MM.1S (cell line): ENCODE measurements at regions not wholly inside any gene's neighbourhood (a gene's known extent, or its start where the extent isn't known, plus 50 kb on each side); places are given as distances from the start of the nearest gene placed in this dataset.

Experiments used
- DNase-seq: peaks from one replicate; pipeline ENCODE4 v3.0.0-alpha.2; 2015
- H2AFZ ChIP-seq: fragments of 300-600 bp; sonication (generic); 2 replicates; pipeline ENCODE4 v1.6.0; 2016; ENCODE audit warnings: antibody characterized with exemption, low read length
- H3F3A ChIP-seq: fragments of 300-600 bp; sonication (generic); 2 replicates; pipeline ENCODE4 v1.6.1; 2016; ENCODE audit warnings: mild to moderate bottlenecking, antibody characterized with exemption, low read length, moderate library complexity, mixed read lengths; ENCODE audit not compliant: insufficient read depth
- H3K27ac ChIP-seq: fragments of 300-600 bp; sonication (generic); 2 replicates; pipeline ENCODE4 v1.5.1; 2016; ENCODE audit warnings: mild to moderate bottlenecking, low read length
- H3K27me3 ChIP-seq: fragments of 300-600 bp; sonication (generic); replicated peaks from 2 replicates; pipeline ENCODE4 v1.6.0; 2016; ENCODE audit warnings: low read length; ENCODE audit not compliant: insufficient read depth
- H3K36me3 ChIP-seq: fragments of 300-600 bp; sonication (generic); replicated peaks from 2 replicates; pipeline ENCODE4 v1.6.1; 2016; ENCODE audit warnings: mild to moderate bottlenecking, low read length, mixed read lengths; ENCODE audit not compliant: insufficient read depth
- H3K4me1 ChIP-seq: fragments of 300-600 bp; sonication (generic); 2 replicates; pipeline ENCODE4 v1.6.1; 2016; ENCODE audit warnings: low read length, mixed read lengths
- H3K4me2 ChIP-seq: fragments of 300-600 bp; sonication (generic); 2 replicates; pipeline ENCODE4 v1.6.0; 2016; ENCODE audit warnings: low read depth, low read length
- H3K4me3 ChIP-seq: fragments of 300-600 bp; sonication (generic); 2 replicates; pipeline ENCODE4 v1.5.1; 2016; ENCODE audit warnings: low read length, mixed read lengths
- H3K79me2 ChIP-seq: fragments of 300-600 bp; sonication (generic); 2 replicates; pipeline ENCODE4 v1.6.1; 2016; ENCODE audit warnings: mixed run types, low read length, mixed read lengths
- H3K9ac ChIP-seq: fragments of 300-600 bp; sonication (generic); 2 replicates; pipeline ENCODE4 v1.6.1; 2016; ENCODE audit warnings: low read length, mixed read lengths
- H3K9me2 ChIP-seq: fragments of 300-600 bp; sonication (generic); replicated peaks from 2 replicates; pipeline ENCODE4 v1.6.1; 2016; ENCODE audit warnings: mild to moderate bottlenecking, low read length, mixed read lengths; ENCODE audit not compliant: insufficient read depth
- H3K9me3 ChIP-seq: fragments of 300-600 bp; sonication (generic); replicated peaks from 2 replicates; pipeline ENCODE4 v1.6.1; 2016; ENCODE audit warnings: mild to moderate bottlenecking, low read length, mixed read lengths; ENCODE audit not compliant: insufficient read depth
- H4K20me1 ChIP-seq: fragments of 300-600 bp; sonication (generic); 2 replicates; pipeline ENCODE4 v1.6.1; 2016; ENCODE audit warnings: mild to moderate bottlenecking, low read length, moderate library complexity, mixed read lengths; ENCODE audit not compliant: insufficient read depth
- CTCF ChIP-seq: fragments of 300-600 bp; sonication (generic); IDR thresholded peaks from 2 replicates; pipeline ENCODE4 v1.5.1; 2016; ENCODE audit warnings: antibody characterized with exemption, low read length, mixed read lengths
- EZH2 ChIP-seq: fragments of 300-600 bp; sonication (generic); optimal IDR thresholded peaks from 2 replicates; pipeline ENCODE3; 2017; ENCODE audit warnings: low read depth, mild to moderate bottlenecking, antibody characterized with exemption, low read length, mixed read lengths
- EZH2phosphoT487 ChIP-seq: fragments of 300-600 bp; sonication (generic); IDR thresholded peaks from 2 replicates; pipeline ENCODE4 v1.6.1; 2018; ENCODE audit warnings: antibody characterized with exemption, low read length

DNA sequence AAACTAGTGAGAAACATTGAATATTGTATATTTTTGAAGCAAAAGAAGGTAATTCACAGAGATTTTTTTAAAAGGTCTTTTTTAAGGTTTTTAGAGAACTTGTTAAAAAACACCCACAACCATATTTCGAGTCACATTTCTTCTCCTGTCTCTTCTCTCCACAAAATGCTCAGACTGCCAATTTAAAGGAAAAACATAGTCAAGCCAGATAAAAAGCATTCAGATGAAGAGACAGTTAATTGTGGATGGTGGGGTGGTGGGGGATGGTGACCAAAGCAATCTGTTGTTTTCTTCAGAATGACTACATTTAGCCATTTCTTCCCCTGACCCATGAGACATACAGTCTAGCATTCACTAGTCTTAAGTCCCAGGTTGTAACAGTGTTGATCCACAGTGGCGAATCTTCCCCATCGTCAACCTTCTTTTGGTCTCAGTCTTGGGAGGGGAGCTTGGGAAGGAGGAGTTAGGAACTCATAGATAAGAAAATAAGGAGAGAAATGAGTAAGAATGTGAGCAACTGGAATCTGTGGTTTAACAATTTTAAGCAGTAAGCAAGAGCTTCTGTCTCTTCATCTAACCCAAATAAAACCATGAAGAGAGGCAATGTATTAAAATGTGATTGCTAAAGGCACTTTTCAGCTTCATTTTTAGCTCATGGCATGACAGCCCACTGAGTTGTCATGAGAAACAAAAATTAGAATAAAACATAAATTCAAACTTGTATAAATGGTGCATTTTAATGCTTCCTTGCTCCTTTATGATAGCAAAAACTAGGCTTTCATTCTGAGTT, 413.7 kb upstream of the FSHR start:
- Histone ChIP-seq H3K9me2 (no peaks in the 10 kb centered on the region), H3K79me2 (no peaks in the 10 kb centered on the region), H3K36me3 (no peaks in the 10 kb centered on the region), H3K27me3 (no peaks in the 10 kb centered on the region), H3K27ac (no peak overlapping the region), H3K4me1 (no peaks in the 10 kb centered on the region), H3K4me2 (no peak overlapping the region), H3K4me3 (no peak overlapping the region), H3K9me3 (no peaks in the 10 kb centered on the region), H3F3A (no peaks in the 10 kb centered on the region), H3K9ac (no peak overlapping the region), H2AFZ (no peak overlapping the region), H4K20me1 (no peaks in the 10 kb centered on the region)
- TF ChIP-seq EZH2, result no peak
- TF ChIP-seq EZH2phosphoT487, result no peak
- no peak for TF ChIP-seq CTCF
- no peak for DNase-seq

DNA sequence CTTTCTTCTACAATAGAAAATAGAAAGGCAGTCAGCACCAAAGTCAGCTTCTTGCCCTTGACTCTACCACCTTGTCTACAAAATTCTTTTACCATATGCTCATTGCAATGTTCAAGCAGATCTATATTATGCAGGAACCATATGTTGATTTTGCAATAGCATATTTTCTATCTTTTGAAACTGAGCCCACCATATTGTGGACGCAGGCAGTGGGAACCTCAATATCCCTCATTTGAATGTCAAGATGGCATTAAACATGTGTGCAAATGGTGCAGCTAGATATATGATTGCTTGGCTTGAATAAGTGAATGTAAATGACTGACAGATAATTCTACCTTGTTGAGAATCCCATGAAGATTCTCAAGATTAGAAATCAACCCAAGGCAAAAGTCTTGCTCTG, 412.7 kb upstream of the FSHR start:
- Histone ChIP-seq H4K20me1 (no peaks in the 10 kb centered on the region), H3F3A (no peaks in the 10 kb centered on the region), H3K4me1 (no peaks in the 10 kb centered on the region), H3K9me2 (no peaks in the 10 kb centered on the region), H3K4me3 (no peak overlapping the region), H3K36me3 (no peaks in the 10 kb centered on the region), H3K4me2 (no peak overlapping the region), H3K9ac (no peak overlapping the region), H3K9me3 (no peaks in the 10 kb centered on the region), H3K27me3 (no peaks in the 10 kb centered on the region), H3K27ac (no peak overlapping the region), H2AFZ (no peak overlapping the region), H3K79me2 (no peaks in the 10 kb centered on the region)
- no peak for TF ChIP-seq EZH2
- TF ChIP-seq CTCF, result no peak
- TF ChIP-seq EZH2phosphoT487, result no peak
- DNase-seq, result no peak

- no peaks in the 10 kb centered on the region for H3K36me3 ChIP-seq
- no peak overlapping the region for H3K4me3 ChIP-seq
- H3K9me2 ChIP-seq, result no peaks in the 10 kb centered on the region
- DNase-seq, result no peak
- H3K27me3 ChIP-seq, result no peaks in the 10 kb centered on the region
- no peak overlapping the region for H2AFZ ChIP-seq
- no peak overlapping the region for H3K27ac ChIP-seq
- H4K20me1 ChIP-seq, result no peaks in the 10 kb centered on the region
- no peaks in the 10 kb centered on the region for H3K4me1 ChIP-seq
- no peaks in the 10 kb centered on the region for H3F3A ChIP-seq
- H3K4me2 ChIP-seq, result no peak overlapping the region
- H3K9me3 ChIP-seq, result no peaks in the 10 kb centered on the region
- TF ChIP-seq CTCF (no peak), EZH2 (no peak), EZH2phosphoT487 (no peak)
- H3K9ac ChIP-seq, result no peak overlapping the region
- H3K79me2 ChIP-seq, result no peaks in the 10 kb centered on the region
Observed at GRCh38 chr2:49553658-49554057, 399.3 kb upstream of the FSHR start.
